ENCODE measurements at regions not wholly inside any gene's neighbourhood (a gene's known extent, or its start where the extent isn't known, plus 50 kb on each side); places are given as distances from the start of the nearest gene placed in this dataset.
"Not testable (repeated sequence)": the region's sequence is repeated elsewhere in the genome, so short reads cannot be mapped to it uniquely, and the experiment has no call there.

DNA sequence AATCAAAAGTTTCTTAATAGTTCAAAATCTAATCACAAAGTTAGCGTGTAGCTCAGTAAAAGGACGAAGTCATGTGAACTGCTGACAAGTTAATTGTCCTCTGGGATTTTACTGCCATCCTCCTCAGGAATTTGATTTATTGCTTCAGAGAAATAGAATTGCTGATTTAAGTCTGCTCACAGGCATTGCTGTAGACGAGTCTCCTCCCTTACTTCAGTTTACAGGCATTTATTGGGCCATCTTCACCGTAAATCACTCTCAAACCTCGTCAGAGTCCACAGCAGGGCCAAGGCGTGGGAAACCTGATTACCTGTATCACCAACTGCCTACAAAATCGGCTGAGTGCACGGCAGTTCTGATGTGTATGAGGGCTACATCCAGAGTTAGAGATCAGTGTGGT, 119.1 kb upstream of the PDE10A start:
- DNase-seq (ENCODE audit: low spot score), result no peak

DNA sequence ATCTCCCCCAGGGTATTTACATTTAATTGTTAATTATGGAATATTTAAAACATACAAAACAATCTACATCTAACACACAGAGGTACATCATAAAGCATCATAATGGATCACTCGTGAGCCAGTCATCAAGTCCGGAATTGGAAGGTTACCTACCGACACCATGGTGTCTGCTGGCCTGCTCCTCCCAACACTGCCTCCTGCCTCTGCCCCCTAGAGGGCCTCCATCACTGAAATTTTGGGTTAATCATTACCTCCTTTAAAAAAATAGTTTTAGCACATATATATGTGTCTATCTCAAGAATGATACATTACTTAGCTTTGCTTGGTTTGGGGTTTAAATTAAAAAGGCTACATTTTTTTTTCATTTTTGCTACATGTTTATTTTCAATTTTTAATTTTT, 114.6 kb upstream of the PDE10A start:
- DNase-seq (ENCODE audit: low spot score), result no peak

DNA sequence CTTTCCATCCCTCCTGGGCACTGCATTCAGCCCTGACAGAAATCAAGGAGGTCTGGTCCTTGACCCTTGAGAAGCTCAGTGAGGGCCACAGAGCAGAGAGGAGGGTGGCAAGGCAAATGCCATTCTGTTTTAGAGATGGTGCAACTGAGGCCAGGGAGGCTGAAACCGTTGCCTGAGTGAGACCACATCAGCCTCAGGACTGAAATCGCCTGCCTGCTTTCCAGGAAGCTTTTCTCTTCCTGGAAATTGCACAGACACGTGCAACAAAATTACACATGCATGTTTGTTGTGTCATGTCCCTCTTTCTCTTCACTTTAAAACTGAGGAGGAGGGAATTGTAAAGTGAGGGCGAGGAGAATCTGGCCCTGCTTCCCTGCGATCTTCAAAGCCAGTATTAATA, 113.7 kb upstream of the PDE10A start:
- DNase-seq (ENCODE audit: low spot score), result no peak

DNA sequence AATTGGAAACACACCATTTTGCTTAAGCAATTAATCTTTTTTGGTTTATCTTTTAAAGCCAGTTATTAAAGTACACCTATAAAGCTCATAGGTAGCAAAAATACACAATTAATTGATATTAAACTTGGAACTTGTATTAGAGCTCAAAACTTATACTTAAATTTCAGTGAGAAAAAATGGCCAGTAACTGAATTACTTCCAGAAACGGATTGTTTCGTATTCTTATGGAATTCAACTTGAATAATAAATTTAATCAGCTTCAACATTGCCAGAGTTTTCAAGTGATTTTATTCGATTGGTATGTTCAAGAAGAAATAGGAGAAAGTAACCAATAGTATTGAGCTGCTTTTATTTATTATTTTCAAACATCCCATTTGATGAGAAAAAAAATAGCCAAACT, 112.7 kb upstream of the PDE10A start:
- no peak for DNase-seq (ENCODE audit: low spot score)

DNA sequence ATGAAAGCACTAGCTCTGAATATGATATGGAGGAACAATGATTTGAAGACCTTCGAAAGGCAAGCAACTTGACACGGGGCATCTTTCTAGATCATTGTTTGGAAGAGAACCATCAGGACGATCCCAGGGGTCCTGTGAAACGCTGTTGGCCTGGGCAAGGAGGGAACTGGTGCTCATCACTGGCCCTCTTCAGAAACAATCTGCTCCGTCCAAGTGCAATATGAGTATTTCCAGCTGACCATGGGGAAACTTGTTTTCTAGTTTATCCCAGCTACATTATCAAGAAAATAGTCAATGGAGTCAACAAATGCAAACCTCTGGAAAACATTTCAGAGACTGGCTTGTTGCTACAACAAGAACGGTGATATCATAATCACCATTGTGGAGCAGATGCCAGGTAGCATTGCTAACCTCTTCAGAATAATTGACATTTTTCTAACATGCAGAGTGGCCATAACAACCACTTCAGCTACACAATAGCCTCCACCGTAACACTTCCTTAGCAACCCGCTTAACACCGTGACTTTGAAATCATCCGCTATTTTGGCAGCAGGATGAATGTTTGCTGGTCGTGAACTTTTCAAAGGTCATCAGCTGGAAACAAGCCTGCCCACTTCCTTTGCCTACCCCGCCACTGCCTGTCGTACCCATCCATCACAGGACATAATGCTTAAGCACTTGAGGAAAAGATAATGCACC, 112.0 kb upstream of the PDE10A start:
- no peak for DNase-seq (ENCODE audit: low spot score)

DNA sequence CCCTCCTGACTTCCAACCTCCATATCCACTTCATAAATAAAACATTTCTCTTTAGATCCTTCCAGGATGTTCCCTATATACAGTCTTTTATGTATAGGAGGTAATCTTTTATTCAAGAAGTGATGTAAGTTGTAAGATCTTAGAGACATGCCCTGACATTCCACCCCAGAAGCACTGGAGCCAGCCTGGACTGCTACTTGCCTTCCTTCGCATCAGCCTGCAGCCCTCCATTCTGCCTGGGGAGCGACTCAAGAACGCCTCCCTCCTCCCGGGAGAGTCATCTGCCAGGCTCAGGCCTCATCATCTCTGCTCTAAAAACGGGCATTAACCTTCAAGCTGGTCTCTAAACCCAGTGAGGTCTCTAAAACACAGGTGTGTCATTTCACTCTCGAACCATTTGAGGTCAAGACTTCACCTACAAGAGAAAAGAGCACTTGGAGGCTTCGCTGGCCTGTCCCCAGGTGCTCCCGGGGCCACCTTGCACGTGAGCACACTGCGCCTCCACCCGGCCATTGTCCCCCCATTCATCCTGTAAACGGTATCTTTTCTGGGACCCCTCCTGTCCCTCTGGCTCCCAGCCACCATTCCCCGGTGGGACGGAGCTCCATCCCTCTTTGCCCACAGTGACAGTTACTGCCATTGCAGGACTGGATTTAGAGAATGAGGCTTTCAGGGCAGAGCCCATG, 107.5 kb upstream of the PDE10A start:
- DNase-seq (ENCODE audit: low spot score), result no peak

DNA sequence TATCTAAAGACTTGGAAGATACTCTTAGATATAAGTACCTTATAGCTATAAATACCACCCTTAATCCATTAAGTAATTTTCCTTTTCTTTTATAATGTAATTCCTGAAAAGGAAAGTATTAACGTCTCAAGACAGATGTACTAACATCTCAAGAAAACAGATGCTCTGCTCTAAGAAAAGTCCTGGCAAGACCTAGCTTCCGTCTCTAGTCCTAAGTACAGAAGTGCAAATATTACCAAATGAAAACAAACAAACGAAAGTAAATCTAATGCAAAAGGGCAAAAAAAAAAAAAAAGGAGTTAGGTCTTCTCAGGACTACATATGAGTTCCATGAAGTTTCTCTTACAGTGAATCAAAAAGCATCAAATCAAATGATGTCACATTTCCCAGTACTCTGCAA, 106.8 kb upstream of the PDE10A start:
- DNase-seq (ENCODE audit: low spot score), result no peak

DNA sequence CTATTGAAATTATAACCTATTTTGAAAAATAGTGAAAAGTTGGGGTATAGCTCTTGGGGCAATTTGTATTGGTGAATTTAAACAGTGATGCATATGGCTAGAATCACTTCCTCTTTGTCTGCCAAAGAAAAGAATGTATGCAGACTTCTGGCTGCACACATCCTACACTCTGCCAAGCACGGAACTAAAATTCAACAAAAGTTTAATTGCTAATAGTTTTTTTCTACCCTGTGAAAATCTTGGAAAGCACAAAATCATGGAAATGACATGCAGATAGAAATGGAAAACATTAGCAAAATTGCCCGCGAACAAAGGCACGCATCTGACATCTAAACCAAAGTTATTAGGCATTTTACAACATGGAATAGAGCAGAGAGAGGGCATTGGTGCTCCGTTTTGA, 106.4 kb upstream of the PDE10A start:
- no peak for DNase-seq (ENCODE audit: low spot score)

DNA sequence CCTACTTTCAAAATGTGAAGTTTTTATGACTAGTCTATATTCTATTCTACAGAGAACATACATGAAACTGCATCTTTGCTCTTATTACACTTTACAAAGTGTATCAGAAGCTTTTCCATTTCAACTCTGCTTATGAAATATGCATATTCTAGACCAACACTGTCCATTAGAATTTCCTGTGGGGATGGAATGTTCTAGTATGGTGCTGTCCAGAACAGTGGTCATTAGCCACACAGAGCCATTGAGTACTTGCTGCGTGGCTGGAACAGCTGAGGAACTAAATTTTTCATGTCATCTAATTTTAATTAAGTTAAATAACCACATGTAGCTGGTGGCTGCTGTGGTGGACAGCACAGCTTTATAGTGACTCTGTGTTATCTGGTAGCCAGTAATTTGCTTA, 105.9 kb upstream of the PDE10A start:
- no peak for DNase-seq (ENCODE audit: low spot score)

DNA sequence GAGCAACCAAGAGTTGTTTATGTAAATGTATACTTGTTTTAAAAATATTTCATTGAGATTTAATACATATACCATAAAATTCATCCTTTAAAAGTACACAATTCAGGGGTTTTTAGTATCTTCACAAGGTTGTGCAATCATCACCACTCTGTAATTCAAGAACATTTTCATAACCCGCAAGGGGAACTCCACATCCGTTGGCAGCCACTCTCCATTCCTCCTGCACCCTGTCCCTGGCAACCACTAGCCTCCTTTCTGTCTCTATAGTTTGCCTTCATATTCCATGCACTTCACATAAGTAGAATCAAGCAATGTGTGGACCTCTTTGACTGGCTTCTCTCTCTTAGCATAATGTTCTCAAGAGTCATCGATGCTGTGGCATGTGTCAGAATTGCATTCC, 104.2 kb upstream of the PDE10A start:
- DNase-seq (ENCODE audit: low spot score), result no peak

DNA sequence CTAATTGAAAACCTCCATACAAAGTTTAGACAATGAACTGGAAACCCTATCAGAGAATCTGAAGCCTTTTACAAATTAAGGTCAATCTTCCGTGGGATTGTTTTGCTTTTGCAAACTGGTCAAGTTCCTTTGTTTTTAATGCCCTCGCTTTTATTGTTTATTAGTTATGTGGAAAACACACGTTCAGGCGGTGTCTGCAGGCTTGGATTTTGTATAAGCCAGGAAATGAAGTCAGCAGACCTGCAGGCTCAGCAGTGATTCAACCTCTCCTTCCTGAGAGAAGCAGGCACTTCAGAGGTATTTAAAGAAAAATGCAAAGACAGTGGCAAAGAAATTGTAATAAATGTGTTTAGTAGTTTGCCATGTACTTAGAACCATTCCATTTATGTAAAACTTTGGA, 103.4 kb upstream of the PDE10A start:
- no peak for DNase-seq (ENCODE audit: low spot score)

DNA sequence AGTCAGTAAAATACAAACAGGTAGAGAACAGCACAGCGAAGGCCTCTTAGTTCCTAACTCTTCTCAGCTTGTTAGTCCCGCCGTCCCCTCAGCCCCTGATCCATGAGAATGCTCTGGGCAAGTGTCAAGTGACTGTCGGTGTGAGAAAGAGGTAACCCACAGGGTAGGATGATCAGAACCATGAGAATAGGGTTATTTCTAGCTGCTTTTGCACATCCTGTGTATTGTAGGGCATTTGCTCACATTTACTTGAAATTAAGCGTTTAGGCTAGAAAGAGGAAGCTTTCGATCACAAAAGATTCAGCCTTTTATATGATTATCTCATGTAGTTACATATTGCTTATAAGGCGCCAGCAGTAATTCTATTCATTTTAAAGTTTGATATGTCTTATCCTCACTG, 103.0 kb upstream of the PDE10A start:
- DNase-seq (ENCODE audit: low spot score), result no peak

DNA sequence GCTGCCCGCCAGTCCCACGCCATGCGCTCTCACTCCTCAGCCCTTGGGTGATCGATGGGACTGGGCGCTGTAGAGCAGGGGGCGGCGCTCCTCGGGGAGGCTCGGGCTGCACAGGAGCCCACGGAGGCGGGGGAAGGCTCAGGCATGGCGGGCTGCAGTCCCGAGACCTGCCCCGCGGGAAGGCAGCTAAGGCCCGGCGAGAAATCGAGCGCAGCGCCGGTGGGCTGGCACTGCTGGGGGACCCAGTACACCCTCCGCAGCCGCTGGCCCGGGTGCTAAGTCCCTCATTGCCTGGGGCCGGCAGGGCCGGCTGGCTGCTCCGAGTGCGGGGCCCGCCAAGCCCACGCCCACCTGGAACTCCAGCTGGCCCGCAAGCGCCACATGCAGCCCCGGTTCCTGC, 102.2 kb upstream of the PDE10A start:
- not testable (repeated sequence) for DNase-seq (ENCODE audit: low spot score)

DNA sequence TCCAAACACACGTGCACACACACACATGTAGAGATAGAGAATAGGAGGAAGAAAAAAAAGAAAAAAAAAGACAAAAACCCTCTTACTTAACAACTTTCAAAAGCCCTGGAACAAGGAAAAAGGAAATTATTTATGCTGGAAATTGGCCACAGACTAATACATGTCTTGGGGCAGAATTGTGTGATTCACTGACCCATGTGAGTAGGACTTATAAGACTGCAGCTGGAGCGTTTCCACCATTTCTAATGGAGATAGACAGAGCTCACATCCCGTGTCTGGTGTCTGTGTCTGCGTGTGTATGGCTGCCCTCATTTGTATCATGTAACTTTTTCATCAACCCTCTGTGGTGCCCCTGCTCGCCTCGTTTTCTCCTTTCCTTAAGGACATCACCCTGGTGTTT, 99.8 kb upstream of the PDE10A start:
- DNase-seq (ENCODE audit: low spot score), result no peak

DNA sequence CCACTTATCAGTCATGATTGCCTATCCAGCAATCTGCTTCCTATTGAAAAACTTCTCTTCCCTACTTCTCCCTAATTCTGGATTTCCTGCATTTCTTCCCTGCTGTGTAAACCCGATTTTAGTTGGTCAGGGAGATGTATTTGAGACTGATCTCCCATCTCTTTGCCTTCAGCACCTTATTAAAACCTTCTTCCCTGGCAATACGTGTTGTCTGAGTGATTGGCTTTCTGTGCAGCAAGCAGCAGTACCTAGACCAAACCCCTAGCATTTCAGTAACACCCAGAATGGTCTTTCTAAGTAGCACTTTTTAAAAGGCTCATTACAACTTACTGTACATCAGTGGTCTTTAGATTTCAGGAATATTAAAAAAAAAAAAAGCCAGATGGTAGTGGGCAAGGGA, 99.1 kb upstream of the PDE10A start:
- no peak for DNase-seq (ENCODE audit: low spot score)

DNA sequence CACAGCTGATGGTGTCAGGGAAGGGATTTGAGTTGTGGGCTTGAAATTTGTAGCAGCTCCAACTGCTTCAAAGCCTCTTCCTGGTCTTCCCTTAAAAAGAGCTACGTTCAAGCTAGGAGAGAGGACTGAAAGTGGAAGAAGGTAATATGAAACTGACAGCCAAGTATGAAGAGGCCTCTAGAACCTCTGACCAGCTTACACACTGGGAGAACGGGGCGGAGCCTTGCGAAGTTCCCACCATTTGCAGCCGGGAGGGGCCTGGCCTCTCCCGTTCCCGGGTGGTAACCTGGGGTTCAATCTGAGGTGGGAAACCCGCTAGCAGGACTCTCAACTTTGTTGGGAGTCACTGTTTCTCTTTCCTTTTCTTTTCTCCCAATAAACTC, 97.8 kb upstream of the PDE10A start:
- no peak for DNase-seq (ENCODE audit: low spot score)

DNA sequence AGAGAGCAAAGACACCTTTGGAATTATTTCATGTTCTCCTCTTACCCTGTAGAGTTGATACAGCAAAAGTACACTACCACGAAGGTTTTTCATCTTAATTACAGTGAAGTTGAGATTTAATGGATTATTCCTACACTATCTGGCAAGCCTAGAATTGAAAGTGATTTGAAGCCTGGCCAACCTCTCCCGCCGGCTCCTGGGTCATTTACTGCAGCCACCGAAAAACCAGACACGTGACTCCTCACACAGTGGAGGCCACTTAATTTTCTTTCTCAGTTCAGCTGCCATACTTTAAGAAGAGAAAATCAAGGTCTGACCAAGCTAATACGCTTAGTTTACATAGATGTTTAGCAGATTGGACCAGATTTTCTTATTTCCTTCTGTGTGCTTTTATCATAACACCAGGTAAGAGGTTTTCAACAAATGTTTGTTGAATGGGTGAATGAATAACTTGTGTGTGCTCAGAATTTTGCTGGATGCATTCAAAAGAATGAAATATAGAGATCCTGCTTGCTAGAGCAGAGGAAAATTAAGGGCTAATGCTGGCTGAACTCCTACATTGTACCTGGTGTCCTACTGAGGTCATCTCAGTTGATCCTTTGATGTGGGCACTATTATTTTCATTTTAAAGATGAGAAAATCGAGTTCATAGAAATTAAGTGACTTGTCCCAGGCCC, 97.2 kb upstream of the PDE10A start:
- DNase-seq (ENCODE audit: low spot score), result no peak

DNA sequence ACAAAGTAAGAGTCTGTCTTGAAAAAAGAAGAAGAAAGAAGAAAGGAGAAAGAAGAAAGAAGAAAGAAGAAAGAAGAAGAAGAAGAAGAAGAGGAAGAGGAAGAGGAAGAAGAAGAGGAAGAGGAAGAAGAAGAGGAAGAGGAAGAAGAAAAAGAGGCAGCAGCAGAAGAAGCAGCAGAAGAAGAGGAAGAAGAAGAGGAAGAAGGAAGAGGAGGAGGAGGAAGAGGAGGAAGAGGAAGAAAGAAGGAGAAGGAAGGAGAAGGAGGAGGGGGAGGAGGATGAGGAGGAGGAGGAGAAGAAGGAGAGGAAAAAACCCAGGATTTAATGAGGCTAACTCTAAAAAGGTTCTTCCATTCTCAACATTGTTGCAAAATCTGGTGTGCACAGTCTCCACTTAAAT, 95.4 kb upstream of the PDE10A start:
- no peak for DNase-seq (ENCODE audit: low spot score)

DNA sequence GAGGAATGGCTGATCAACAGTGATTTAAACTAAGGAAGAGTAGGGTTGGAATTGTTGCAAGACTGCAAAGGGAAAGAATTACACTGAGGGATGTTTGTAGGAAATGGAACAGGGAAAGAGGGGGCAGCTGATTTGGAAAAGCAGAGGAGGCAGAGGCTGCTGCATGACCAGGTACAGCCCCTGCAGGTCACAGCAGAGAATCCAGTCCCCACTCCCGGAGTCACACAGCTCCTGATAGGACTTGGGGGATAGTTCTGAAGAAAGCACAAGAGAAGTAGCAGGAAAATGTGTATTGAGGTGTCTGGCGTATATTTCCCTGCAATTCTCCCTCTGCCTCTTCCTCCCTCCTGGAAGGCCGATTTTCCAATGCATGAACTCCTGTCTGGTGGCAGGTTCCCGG, 92.5 kb upstream of the PDE10A start:
- DNase-seq (ENCODE audit: low spot score), result no peak

DNA sequence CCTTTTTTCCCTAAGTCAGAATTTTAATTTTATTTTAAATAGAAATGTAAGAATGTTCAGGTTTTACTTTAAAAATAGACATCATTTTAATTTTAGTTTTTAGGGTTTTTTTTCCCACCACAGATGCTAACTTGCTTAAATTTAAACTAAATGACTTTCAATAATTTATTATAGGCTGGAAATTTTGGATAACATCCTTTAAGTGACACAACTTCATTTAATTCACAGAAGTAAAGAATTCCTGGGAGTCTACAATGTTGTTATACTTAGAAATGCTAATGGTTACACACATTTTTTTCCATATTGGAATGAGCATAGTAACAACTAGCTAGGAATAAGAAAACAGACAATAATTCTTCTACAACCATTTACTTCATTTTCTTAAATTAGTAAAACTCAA, 90.5 kb upstream of the PDE10A start:
- no peak for DNase-seq (ENCODE audit: low spot score)

DNA sequence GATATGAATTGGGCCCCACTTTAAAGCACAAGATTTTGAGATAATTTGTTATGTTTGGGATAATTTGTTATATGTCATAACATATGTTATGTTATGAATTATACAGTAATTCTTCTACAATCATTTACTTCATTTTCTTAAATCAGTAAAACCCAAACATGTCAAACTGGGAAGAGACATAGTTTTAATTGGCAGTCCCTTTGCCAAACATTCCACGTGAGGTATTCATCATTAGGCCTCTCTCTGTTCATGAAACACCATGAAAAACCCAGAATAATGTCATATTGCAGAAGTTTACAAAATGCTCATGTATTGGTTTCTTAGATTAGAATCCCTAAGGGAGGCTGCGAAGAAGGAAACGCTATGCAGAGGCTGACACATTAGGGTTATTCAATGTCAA, 89.4 kb upstream of the PDE10A start:
- no peak for DNase-seq (ENCODE audit: low spot score)

DNA sequence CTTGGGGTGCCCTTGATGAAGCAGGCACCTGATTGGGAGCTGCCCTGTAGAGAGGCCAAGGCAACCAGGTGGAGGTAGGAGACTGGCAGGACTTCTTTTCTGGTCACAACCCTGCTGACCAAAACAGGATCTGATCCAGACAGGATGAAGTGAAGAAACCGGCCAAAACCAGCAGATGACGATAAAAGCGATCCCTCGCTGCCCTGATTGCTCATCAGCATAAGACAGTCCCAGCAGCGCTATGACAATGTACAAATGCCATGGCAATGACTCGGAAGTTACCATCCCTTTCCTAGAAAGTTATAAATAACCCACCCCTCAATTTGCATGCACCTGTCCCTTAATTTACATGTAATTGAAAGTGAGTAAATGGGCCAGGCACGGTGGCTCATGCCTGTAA, 88.4 kb upstream of the PDE10A start:
- DNase-seq (ENCODE audit: low spot score), result no peak

DNA sequence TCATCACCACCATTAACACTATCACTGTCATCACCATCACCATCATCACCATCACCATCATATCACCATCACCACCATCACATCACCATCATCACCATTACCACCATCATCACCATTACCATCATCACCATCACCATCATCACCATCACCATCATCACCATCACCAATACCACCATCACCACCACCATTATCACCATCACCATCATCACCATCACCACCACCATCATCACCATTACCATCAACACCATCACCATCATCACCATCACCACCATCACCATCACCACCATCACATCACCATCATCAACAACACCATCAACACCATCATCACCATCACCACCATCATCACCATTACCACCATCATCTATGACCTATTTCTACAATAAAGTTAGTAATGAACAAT, 86.1 kb upstream of the PDE10A start:
- no peak for DNase-seq (ENCODE audit: low spot score)

DNA sequence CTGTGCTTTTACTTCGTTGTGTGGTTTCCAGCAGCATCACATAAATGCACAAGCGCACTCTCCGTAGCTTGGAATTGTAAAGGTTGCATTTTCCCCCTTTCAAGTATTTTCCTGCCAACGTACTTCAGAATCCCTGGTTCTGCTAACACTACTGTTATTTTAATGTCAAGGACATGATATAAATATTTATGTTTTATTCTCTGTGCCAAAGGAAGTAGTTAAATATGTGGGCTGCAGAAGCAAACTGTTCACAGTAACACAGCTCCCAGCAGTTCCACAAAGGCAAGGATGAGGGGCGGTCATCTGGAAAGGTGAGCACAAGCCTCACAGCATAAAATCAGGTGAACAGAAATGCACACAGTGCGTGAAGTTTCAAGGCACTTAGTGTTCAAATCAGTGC, 85.3 kb upstream of the PDE10A start:
- no peak for DNase-seq (ENCODE audit: low spot score)
